ENCODE measurements at regions not wholly inside any gene's neighbourhood (a gene's known extent, or its start where the extent isn't known, plus 50 kb on each side); places are given as distances from the start of the nearest gene placed in this dataset.
A peak's percentile ranks its signal among the peaks of the same experiment; 100 is the strongest.

GRCh38 chr5:92809855-92810465 lies 771.1 kb downstream of the NR2F1-AS1 start:
- intact Hi-C loops (cut with DNase I), result no loop called here
- H3K27ac ChIP-seq (ENCODE audit: low read depth in 2 of 2, low read length in 2 of 2), result no peak overlapping the region
- no peak overlapping the region for H3K9ac ChIP-seq (ENCODE audit: low read length in 3 of 3)
- no peaks in the 10 kb centered on the region for H3K4me1 ChIP-seq (ENCODE audit: control insufficient read depth in 2 of 3, insufficient read depth in 2 of 3, low read depth in 1 of 3, low read length in 3 of 3)
- no peaks in the 10 kb centered on the region for H3K27me3 ChIP-seq (ENCODE audit: control insufficient read depth, insufficient read depth, low read length)
- H3K9me3 ChIP-seq (ENCODE audit: control insufficient read depth in 2 of 3, insufficient read depth in 1 of 3, low read length in 3 of 3), result no peaks in the 10 kb centered on the region
- FAIRE-seq (no peak), DNase-seq (no peak)
- H3K36me3 ChIP-seq (ENCODE audit: control insufficient read depth in 2 of 3, insufficient read depth in 3 of 3, low read length in 3 of 3), result no peaks in the 10 kb centered on the region
- TF ChIP-seq, protein P1, sequence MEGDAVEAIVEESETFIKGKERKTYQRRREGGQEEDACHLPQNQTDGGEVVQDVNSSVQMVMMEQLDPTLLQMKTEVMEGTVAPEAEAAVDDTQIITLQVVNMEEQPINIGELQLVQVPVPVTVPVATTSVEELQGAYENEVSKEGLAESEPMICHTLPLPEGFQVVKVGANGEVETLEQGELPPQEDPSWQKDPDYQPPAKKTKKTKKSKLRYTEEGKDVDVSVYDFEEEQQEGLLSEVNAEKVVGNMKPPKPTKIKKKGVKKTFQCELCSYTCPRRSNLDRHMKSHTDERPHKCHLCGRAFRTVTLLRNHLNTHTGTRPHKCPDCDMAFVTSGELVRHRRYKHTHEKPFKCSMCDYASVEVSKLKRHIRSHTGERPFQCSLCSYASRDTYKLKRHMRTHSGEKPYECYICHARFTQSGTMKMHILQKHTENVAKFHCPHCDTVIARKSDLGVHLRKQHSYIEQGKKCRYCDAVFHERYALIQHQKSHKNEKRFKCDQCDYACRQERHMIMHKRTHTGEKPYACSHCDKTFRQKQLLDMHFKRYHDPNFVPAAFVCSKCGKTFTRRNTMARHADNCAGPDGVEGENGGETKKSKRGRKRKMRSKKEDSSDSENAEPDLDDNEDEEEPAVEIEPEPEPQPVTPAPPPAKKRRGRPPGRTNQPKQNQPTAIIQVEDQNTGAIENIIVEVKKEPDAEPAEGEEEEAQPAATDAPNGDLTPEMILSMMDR (IDR thresholded peaks at IDR 0.05; ENCODE audit: borderline replicate concordance, extremely low read depth, insufficient read depth), result no peak
- no peak overlapping the region for H3K4me3 ChIP-seq (ENCODE audit: low read length in 3 of 3)

DNA sequence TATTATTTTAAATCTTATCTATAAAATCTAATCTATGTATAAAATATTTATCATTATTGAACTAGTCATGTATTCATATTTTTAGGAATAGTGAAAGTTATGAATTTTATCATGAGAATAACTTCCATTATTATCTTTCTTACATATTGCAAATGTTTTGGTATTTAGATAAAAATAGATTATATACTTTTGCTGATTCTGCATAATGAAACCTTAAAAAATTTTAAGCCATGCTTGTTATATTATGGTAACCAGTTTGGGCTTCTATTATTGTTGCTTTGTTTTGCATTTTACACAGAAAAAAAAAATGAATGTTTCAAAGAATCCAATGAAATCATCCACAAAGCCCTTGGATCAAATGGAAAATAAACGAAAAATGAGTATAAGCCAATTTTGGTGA lies 772.5 kb downstream of the NR2F1-AS1 start:
- no peak overlapping the region for H3K27ac ChIP-seq (ENCODE audit: low read depth in 2 of 2, low read length in 2 of 2)
- DNase-seq, result no peak
- H3K9me3 ChIP-seq (ENCODE audit: control insufficient read depth in 2 of 3, insufficient read depth in 1 of 3, low read length in 3 of 3), result no peaks in the 10 kb centered on the region
- TF ChIP-seq, protein P1 (IDR thresholded peaks at IDR 0.05; ENCODE audit: borderline replicate concordance, extremely low read depth, insufficient read depth), result no peak
- H3K9ac ChIP-seq (ENCODE audit: low read length in 3 of 3), result no peak overlapping the region
- H3K4me3 ChIP-seq (ENCODE audit: low read length in 3 of 3), result no peak overlapping the region
- FAIRE-seq, result peak; percentile 65
- no peaks in the 10 kb centered on the region for H3K36me3 ChIP-seq (ENCODE audit: control insufficient read depth in 2 of 3, insufficient read depth in 3 of 3, low read length in 3 of 3)
- H3K4me1 ChIP-seq (ENCODE audit: control insufficient read depth in 2 of 3, insufficient read depth in 2 of 3, low read depth in 1 of 3, low read length in 3 of 3), result no peaks in the 10 kb centered on the region
- intact Hi-C loops (cut with DNase I), result no loop called here
- no peaks in the 10 kb centered on the region for H3K27me3 ChIP-seq (ENCODE audit: control insufficient read depth, insufficient read depth, low read length)

GRCh38 chr5:92807085-92807484 lies 773.9 kb downstream of the NR2F1-AS1 start:
- no peak overlapping the region for H3K4me3 ChIP-seq (ENCODE audit: low read length in 3 of 3)
- no peak overlapping the region for H3K27ac ChIP-seq (ENCODE audit: low read depth in 2 of 2, low read length in 2 of 2)
- FAIRE-seq (no peak), DNase-seq (no peak)
- TF ChIP-seq, protein P1 (IDR thresholded peaks at IDR 0.05; ENCODE audit: borderline replicate concordance, extremely low read depth, insufficient read depth), result no peak
- no peaks in the 10 kb centered on the region for H3K9me3 ChIP-seq (ENCODE audit: control insufficient read depth in 2 of 3, insufficient read depth in 1 of 3, low read length in 3 of 3)
- intact Hi-C loops (cut with DNase I), result no loop called here
- no peak overlapping the region for H3K9ac ChIP-seq (ENCODE audit: low read length in 3 of 3)
- H3K36me3 ChIP-seq (ENCODE audit: control insufficient read depth in 2 of 3, insufficient read depth in 3 of 3, low read length in 3 of 3), result no peaks in the 10 kb centered on the region
- H3K27me3 ChIP-seq (ENCODE audit: control insufficient read depth, insufficient read depth, low read length), result no peaks in the 10 kb centered on the region
- no peaks in the 10 kb centered on the region for H3K4me1 ChIP-seq (ENCODE audit: control insufficient read depth in 2 of 3, insufficient read depth in 2 of 3, low read depth in 1 of 3, low read length in 3 of 3)

GRCh38 chr5:92805446-92805845 lies 775.6 kb downstream of the NR2F1-AS1 start:
- TF ChIP-seq, protein P1 (IDR thresholded peaks at IDR 0.05; ENCODE audit: borderline replicate concordance, extremely low read depth, insufficient read depth), result no peak
- H3K9me3 ChIP-seq (ENCODE audit: control insufficient read depth in 2 of 3, insufficient read depth in 1 of 3, low read length in 3 of 3), result no peaks in the 10 kb centered on the region
- DNase-seq, result no peak
- no peak overlapping the region for H3K9ac ChIP-seq (ENCODE audit: low read length in 3 of 3)
- intact Hi-C loops (cut with DNase I), result no loop called here
- no peak for FAIRE-seq
- no peaks in the 10 kb centered on the region for H3K36me3 ChIP-seq (ENCODE audit: control insufficient read depth in 2 of 3, insufficient read depth in 3 of 3, low read length in 3 of 3)
- no peak overlapping the region for H3K4me3 ChIP-seq (ENCODE audit: low read length in 3 of 3)
- no peak overlapping the region for H3K27ac ChIP-seq (ENCODE audit: low read depth in 2 of 2, low read length in 2 of 2)
- H3K27me3 ChIP-seq (ENCODE audit: control insufficient read depth, insufficient read depth, low read length), result no peaks in the 10 kb centered on the region
- H3K4me1 ChIP-seq (ENCODE audit: control insufficient read depth in 2 of 3, insufficient read depth in 2 of 3, low read depth in 1 of 3, low read length in 3 of 3), result no peaks in the 10 kb centered on the region
